Loucy (cell line): ENCODE measurements at regions not wholly inside any gene's neighbourhood (a gene's known extent, or its start where the extent isn't known, plus 50 kb on each side); places are given as distances from the start of the nearest gene placed in this dataset.
A peak's percentile ranks its signal among the peaks of the same experiment; 100 is the strongest.

ENCODE experiments used
- H2AFZ ChIP-seq: fragments of 200-600 bp; sonication (generic); 2 replicates; pipeline ENCODE4 v1.6.0; 2016; ENCODE audit warnings: antibody characterized with exemption, mild to moderate bottlenecking, low read length, moderate library complexity
- H3F3A ChIP-seq: fragments of 200-600 bp; 2 replicates; pipeline ENCODE4 v1.6.0; 2016; ENCODE audit warnings: antibody characterized with exemption, low read depth, mild to moderate bottlenecking
- H3K27me3 ChIP-seq: fragments of 200-600 bp; sonication (generic); 2 replicates; pipeline ENCODE4 v1.6.1; 2014; ENCODE audit warnings: low read length, mild to moderate bottlenecking; ENCODE audit not compliant: insufficient read depth, poor library complexity, severe bottlenecking
- H3K36me3 ChIP-seq: fragments of 200-600 bp; sonication (generic); 2 replicates; pipeline ENCODE4 v1.6.1; 2016; ENCODE audit warnings: low read length; ENCODE audit not compliant: insufficient read depth
- H3K4me1 ChIP-seq: fragments of 200-600 bp; sonication (generic); 2 replicates; pipeline ENCODE4 v1.5.1; 2014; ENCODE audit warnings: low read length, mild to moderate bottlenecking; ENCODE audit not compliant: insufficient read depth, poor library complexity, severe bottlenecking
- H3K4me2 ChIP-seq: fragments of 200-600 bp; sonication (generic); 2 replicates; pipeline ENCODE4 v1.6.0; 2014; ENCODE audit warnings: antibody characterized with exemption, low read length, low read depth, mild to moderate bottlenecking; ENCODE audit not compliant: poor library complexity, severe bottlenecking
- H3K4me3 ChIP-seq: fragments of 200-600 bp; sonication (generic); 2 replicates; pipeline ENCODE4 v1.5.1; 2014; ENCODE audit warnings: low read length, mild to moderate bottlenecking, mixed read lengths; ENCODE audit not compliant: poor library complexity, severe bottlenecking
- H3K79me2 ChIP-seq: fragments of 200-600 bp; sonication (generic); 2 replicates; pipeline ENCODE4 v1.6.1; 2014; ENCODE audit warnings: low read length; ENCODE audit not compliant: insufficient read depth
- H3K9ac ChIP-seq: fragments of 200-600 bp; sonication (generic); 2 replicates; pipeline ENCODE4 v1.6.0; 2014; ENCODE audit warnings: mild to moderate bottlenecking, low read depth, low read length, moderate library complexity; ENCODE audit not compliant: poor library complexity, severe bottlenecking
- H3K9me2 ChIP-seq: fragments of 200-600 bp; sonication (generic); replicated peaks from 2 replicates; pipeline ENCODE4 v1.6.1; 2016; ENCODE audit warnings: low read depth, low read length, mixed read lengths
- H3K9me3 ChIP-seq: fragments of 200-600 bp; sonication (generic); 2 replicates; pipeline ENCODE4 v1.6.1; 2014; ENCODE audit warnings: mild to moderate bottlenecking, antibody characterized with exemption, low read length, low read depth; ENCODE audit not compliant: insufficient read depth
- H4K20me1 ChIP-seq: fragments of 200-600 bp; sonication (generic); 2 replicates; pipeline ENCODE4 v1.6.0; 2014; ENCODE audit warnings: antibody characterized with exemption, low read length, mild to moderate bottlenecking; ENCODE audit not compliant: insufficient read depth, poor library complexity, severe bottlenecking
- CTCF ChIP-seq: fragments of 200-600 bp; sonication (generic); conservative IDR thresholded peaks from 2 replicates; pipeline ENCODE4 v1.5.1; 2014; ENCODE audit warnings: mild to moderate bottlenecking, antibody characterized with exemption, low read length
- EZH2phosphoT487 ChIP-seq: fragments of 200-600 bp; IDR thresholded peaks from 2 replicates; pipeline ENCODE4 v1.6.1; 2018; ENCODE audit warnings: antibody characterized with exemption, mild to moderate bottlenecking, moderate library complexity, borderline replicate concordance

GRCh38 chr3:117898722-117899522 lies 1135.7 kb downstream of the IGSF11 start:
- H3K4me1 ChIP-seq, result no peaks in the 10 kb centered on the region
- no peaks in the 10 kb centered on the region for H3K79me2 ChIP-seq
- no peak overlapping the region for H3K4me2 ChIP-seq
- no peaks in the 10 kb centered on the region for H3K9me2 ChIP-seq
- no peaks in the 10 kb centered on the region for H3K27me3 ChIP-seq
- H3K36me3 ChIP-seq, result no peaks in the 10 kb centered on the region
- no peak overlapping the region for H3K9ac ChIP-seq
- no peak overlapping the region for H2AFZ ChIP-seq
- H4K20me1 ChIP-seq, result no peaks in the 10 kb centered on the region
- TF ChIP-seq EZH2phosphoT487 (no peak), CTCF (peak; percentile 48; the same call in 1 of the 2 replicates)
- H3F3A ChIP-seq, result no peaks in the 10 kb centered on the region
- H3K4me3 ChIP-seq, result no peak overlapping the region
- no peaks in the 10 kb centered on the region for H3K9me3 ChIP-seq

GRCh38 chr3:117903226-117903625 lies 1131.4 kb downstream of the IGSF11 start:
- H3K9me3 ChIP-seq, result no peaks in the 10 kb centered on the region
- TF ChIP-seq CTCF (no peak), EZH2phosphoT487 (no peak)

GRCh38 chr3:117910820-117911521 lies 1123.7 kb downstream of the IGSF11 start:
- H2AFZ ChIP-seq, result no peak overlapping the region
- H3K79me2 ChIP-seq, result no peaks in the 10 kb centered on the region
- H3K4me3 ChIP-seq, result no peak overlapping the region
- H3K9ac ChIP-seq, result no peak overlapping the region
- no peaks in the 10 kb centered on the region for H3K36me3 ChIP-seq
- H3K9me3 ChIP-seq, result no peaks in the 10 kb centered on the region
- H3K9me2 ChIP-seq, result no peaks in the 10 kb centered on the region
- H3F3A ChIP-seq, result no peaks in the 10 kb centered on the region
- H3K4me2 ChIP-seq, result no peak overlapping the region
- TF ChIP-seq EZH2phosphoT487 (no peak), CTCF (no peak)
- no peaks in the 10 kb centered on the region for H4K20me1 ChIP-seq
- H3K27me3 ChIP-seq, result no peaks in the 10 kb centered on the region
- no peaks in the 10 kb centered on the region for H3K4me1 ChIP-seq

More at GRCh38 chr3:117903226-117903625, 1131.4 kb downstream of the IGSF11 start:
- H3K79me2 ChIP-seq, result no peaks in the 10 kb centered on the region
- H3K9ac ChIP-seq, result no peak overlapping the region
- no peaks in the 10 kb centered on the region for H4K20me1 ChIP-seq
- no peaks in the 10 kb centered on the region for H3F3A ChIP-seq
- no peak overlapping the region for H3K4me3 ChIP-seq
- no peak overlapping the region for H2AFZ ChIP-seq
- H3K4me2 ChIP-seq, result no peak overlapping the region
- no peaks in the 10 kb centered on the region for H3K27me3 ChIP-seq
- H3K9me2 ChIP-seq, result no peaks in the 10 kb centered on the region
- H3K4me1 ChIP-seq, result no peaks in the 10 kb centered on the region
- H3K36me3 ChIP-seq, result no peaks in the 10 kb centered on the region
